AG09319 (cell line): ENCODE measurements at regions not wholly inside any gene's neighbourhood (a gene's known extent, or its start where the extent isn't known, plus 50 kb on each side); places are given as distances from the start of the nearest gene placed in this dataset.
"Not testable (repeated sequence)": the region's sequence is repeated elsewhere in the genome, so short reads cannot be mapped to it uniquely, and the experiment has no call there.

Experiments used
- DNase-seq: peaks from one replicate; pipeline ENCODE4 v3.0.0-alpha.2; 2010; ENCODE audit warnings: low read depth; ENCODE audit errors: extremely low read depth
- TF ChIP-seq, protein P1 (sequence below): IDR thresholded peaks from 2 replicates; pipeline ENCODE4 v1.5.1; 2011; ENCODE audit warnings: low read depth, mild to moderate bottlenecking, inconsistent platforms, low read length, moderate library complexity

GRCh38 chr14:44388306-44388705 lies 118.8 kb downstream of the FSCB start:
- TF ChIP-seq, protein P1, sequence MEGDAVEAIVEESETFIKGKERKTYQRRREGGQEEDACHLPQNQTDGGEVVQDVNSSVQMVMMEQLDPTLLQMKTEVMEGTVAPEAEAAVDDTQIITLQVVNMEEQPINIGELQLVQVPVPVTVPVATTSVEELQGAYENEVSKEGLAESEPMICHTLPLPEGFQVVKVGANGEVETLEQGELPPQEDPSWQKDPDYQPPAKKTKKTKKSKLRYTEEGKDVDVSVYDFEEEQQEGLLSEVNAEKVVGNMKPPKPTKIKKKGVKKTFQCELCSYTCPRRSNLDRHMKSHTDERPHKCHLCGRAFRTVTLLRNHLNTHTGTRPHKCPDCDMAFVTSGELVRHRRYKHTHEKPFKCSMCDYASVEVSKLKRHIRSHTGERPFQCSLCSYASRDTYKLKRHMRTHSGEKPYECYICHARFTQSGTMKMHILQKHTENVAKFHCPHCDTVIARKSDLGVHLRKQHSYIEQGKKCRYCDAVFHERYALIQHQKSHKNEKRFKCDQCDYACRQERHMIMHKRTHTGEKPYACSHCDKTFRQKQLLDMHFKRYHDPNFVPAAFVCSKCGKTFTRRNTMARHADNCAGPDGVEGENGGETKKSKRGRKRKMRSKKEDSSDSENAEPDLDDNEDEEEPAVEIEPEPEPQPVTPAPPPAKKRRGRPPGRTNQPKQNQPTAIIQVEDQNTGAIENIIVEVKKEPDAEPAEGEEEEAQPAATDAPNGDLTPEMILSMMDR = no peak
- DNase-seq = no peak

DNA sequence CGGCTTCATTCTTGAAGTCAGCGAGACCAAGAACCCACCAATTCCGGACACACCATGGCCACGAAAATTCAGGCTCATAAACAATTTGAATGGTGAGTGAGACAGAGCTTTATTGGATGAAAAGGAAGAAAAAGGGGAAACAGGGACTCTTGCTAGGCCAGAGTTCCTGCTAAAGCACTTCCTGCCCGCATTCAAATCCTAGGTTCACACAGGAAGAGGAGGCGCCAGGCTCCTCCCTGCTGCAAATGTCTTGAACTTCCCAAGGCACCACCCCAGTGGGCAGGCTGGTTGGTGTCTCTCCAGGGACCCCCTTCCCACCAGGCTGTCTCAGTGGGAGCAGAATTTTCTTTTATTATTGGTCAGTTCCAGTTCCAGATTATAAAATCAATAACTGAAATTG lies 121.2 kb downstream of the FSCB start:
- TF ChIP-seq, protein P1 = no peak
- DNase-seq = no peak

- DNase-seq = not testable (repeated sequence)
These were observed 121.8 kb downstream of the FSCB start for GRCh38 chr14:44385296-44385695.

DNA sequence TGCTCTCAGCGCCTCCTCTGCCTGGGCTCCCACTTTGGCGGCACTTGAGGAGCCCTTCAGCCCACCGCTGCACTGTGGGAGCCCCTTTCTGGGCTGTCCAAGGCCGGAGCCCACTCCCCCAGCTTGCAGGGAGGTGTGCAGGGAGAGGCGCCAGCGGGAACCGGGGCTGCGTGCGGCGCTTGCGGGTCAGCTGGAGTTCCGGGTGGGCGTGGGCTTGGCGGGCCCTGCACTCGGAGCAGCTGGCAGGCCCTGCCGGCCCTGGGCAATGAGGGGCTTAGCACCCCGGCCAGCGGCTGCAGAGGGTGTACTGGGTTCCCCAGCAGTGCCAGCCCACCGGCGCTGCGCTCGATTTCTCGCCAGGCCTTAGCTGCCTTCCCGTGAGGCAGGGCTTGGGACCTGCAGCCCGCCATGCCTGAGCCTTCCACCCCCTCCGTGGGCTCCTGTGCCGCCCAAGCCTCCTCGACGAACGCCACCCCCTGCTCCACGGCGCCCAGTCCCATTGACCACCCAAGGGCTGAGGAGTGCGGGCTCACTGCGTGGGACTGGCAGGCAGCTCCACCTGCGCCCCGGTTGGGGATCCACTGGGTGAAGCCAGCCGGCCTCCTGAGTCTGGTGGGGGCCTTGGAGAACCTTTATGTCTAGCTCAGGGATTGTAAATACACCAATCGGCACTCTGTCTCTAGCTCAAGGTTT lies 122.3 kb downstream of the FSCB start:
- not testable (repeated sequence) for DNase-seq

- DNase-seq = no peak
- TF ChIP-seq, protein P1 = no peak
These were observed 123.0 kb downstream of the FSCB start for GRCh38 chr14:44384093-44384492.

GRCh38 chr14:44383636-44384035 lies 123.4 kb downstream of the FSCB start:
- TF ChIP-seq, protein P1 = no peak
- no peak for DNase-seq

DNA sequence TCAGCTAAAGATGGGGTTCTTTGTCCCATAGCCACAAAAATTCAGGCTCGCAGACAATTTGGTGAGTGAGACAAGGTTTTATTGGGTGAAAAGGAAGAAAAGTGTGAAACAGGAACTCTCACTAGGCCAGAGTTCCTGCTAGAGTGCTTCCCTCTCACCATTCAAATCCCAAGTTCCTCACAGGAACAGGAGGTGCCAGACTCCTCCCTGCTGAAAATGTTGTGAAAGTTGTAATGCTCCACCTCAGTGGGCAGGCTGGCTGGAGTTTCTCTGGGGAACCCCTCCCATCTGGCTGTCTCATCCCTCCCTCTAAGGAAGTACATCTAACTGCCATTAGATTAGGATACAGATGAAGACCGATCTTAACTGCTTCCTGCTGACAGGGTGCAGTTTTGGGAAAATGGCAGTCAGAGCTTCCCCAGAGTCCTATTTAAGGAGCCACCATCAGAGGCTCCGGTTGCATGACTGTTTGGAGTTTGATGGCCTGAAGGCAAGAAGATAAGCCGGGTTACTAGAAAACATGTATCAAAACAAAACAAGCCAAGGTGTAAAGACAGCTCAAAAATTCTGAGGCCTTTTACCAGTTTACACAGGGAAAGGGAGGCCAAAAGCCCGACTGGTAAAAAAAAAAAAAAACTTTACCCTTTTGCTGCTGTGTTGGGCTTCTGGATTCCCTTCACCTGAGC lies 127.6 kb downstream of the FSCB start:
- TF ChIP-seq, protein P1 = no peak

GRCh38 chr14:44374906-44375305 lies 132.2 kb downstream of the FSCB start:
- TF ChIP-seq, protein P1 = no peak
- DNase-seq = no peak

More for the DNA sequence above, 127.6 kb downstream of the FSCB start:
- DNase-seq = no peak
